H1 (cell line): ENCODE measurements at regions not wholly inside any gene's neighbourhood (a gene's known extent, or its start where the extent isn't known, plus 50 kb on each side); places are given as distances from the start of the nearest gene placed in this dataset.

ENCODE experiments used
- CTCF ChIA-PET: fragments of 300-600 bp; sonication (Branson Sonifier 250); formaldehyde crosslinking; loops from one replicate; lab custom pipeline; 2021; ENCODE audit not compliant: partially characterized antibody; lab: Charles Lee
- POLR2A ChIA-PET: fragments of 300-600 bp; sonication (Branson Sonifier 250); formaldehyde crosslinking; loops from one replicate; lab custom pipeline; 2021; ENCODE audit warnings: inconsistent platforms; ENCODE audit not compliant: partially characterized antibody; lab: Charles Lee
- DNase-seq, 2 experiments: peaks; one replicate each; pipeline versions ENCODE4 v3.0.0 to v3.0.0-alpha.2; 2010 to 2022; ENCODE audit warnings: low spot score in 2 of 2, low read depth in 1 of 2, mixed read lengths in 1 of 2
- FAIRE-seq: peaks from 2 replicates; lab custom pipeline; 2011; peaks lifted over from hg19 to GRCh38; lab: Jason Lieb, UNC
- H2AFZ ChIP-seq: 2 replicates; pipeline ENCODE4 v1.8.1; 2012; ENCODE audit warnings: low read length, inconsistent platforms
- H2AK5ac ChIP-seq: 2 replicates; pipeline ENCODE4 v1.6.1; 2013; ENCODE audit warnings: low read depth, low read length
- H2BK120ac ChIP-seq: replicated peaks from 2 replicates; pipeline ENCODE3; 2013; ENCODE audit warnings: low read depth, low read length, inconsistent platforms
- H2BK12ac ChIP-seq: 2 replicates; pipeline ENCODE4 v1.6.1; 2013; ENCODE audit warnings: low read depth, low read length
- H2BK15ac ChIP-seq: 2 replicates; pipeline ENCODE4 v1.6.1; 2013; ENCODE audit warnings: low read length
- H2BK20ac ChIP-seq: 2 replicates; pipeline ENCODE4 v1.6.1; 2013; ENCODE audit warnings: low read length
- H2BK5ac ChIP-seq: 2 replicates; pipeline ENCODE4 v1.6.1; 2013; ENCODE audit warnings: low read depth, low read length
- H3K14ac ChIP-seq: 2 replicates; pipeline ENCODE4 v1.6.1; 2013; ENCODE audit warnings: inconsistent platforms; ENCODE audit not compliant: insufficient read length
- H3K18ac ChIP-seq: 2 replicates; pipeline ENCODE4 v1.6.1; 2013; ENCODE audit warnings: low read length; ENCODE audit errors: extremely low read depth
- H3K23ac ChIP-seq: 2 replicates; pipeline ENCODE4 v1.6.1; 2013; ENCODE audit warnings: inconsistent platforms; ENCODE audit not compliant: insufficient read length
- H3K23me2 ChIP-seq: 2 replicates; pipeline ENCODE4 v1.6.1; 2013; ENCODE audit warnings: low read depth, low read length
- H3K27ac ChIP-seq: 2 replicates; pipeline ENCODE4 v1.6.1; 2011; ENCODE audit warnings: low read depth, low read length, inconsistent platforms
- H3K27me3 ChIP-seq, 4 experiments: replicated peaks in 1 of 4; 1 replicate in 1 of 4; 2 replicates in 3 of 4; pipeline versions ENCODE4 v1.6.1 to v1.8.1; 2011 to 2013; ENCODE audit warnings: low read length in 3 of 4, mild to moderate bottlenecking in 3 of 4, inconsistent platforms in 2 of 4, mixed read lengths in 2 of 4, moderate library complexity in 1 of 4; ENCODE audit not compliant: control insufficient read depth in 3 of 4, insufficient read depth in 3 of 4; ENCODE audit errors: extremely low read depth in 1 of 4
- H3K36me3 ChIP-seq, 4 experiments: 2 replicates each; pipeline versions ENCODE4 v1.6.1 to v1.8.1; 2011 to 2013; ENCODE audit warnings: mild to moderate bottlenecking in 4 of 4, low read length in 3 of 4, moderate library complexity in 2 of 4, control low read depth in 1 of 4, inconsistent platforms in 1 of 4; ENCODE audit not compliant: insufficient read depth in 4 of 4, control insufficient read depth in 2 of 4
- H3K4ac ChIP-seq: replicated peaks from 2 replicates; pipeline ENCODE3; 2013; ENCODE audit warnings: low read length, low read depth, mixed read lengths, inconsistent platforms; ENCODE audit not compliant: insufficient read length
- H3K4me1 ChIP-seq, 4 experiments: replicated peaks in 1 of 4; 1 replicate in 1 of 4; 2 replicates in 3 of 4; pipeline versions ENCODE4 v1.6.1 to v1.8.1; 2011 to 2013; ENCODE audit warnings: low read length in 3 of 4, inconsistent platforms in 2 of 4, mixed read lengths in 1 of 4; ENCODE audit not compliant: insufficient read depth in 4 of 4, control insufficient read depth in 3 of 4
- H3K4me2 ChIP-seq, 2 experiments: 2 replicates each; pipeline versions ENCODE4 v1.6.1 to v1.8.1; 2011 to 2013; ENCODE audit warnings: low read depth in 2 of 2, low read length in 2 of 2, control low read depth in 1 of 2, inconsistent platforms in 1 of 2, mild to moderate bottlenecking in 1 of 2; ENCODE audit not compliant: insufficient read depth in 1 of 2
- H3K4me3 ChIP-seq, 4 experiments: fragments of 200-600, 300-600 bp in 1 of 4; sonication (generic), shearing (Covaris generic), sonication (Bioruptor Twin) in 1 of 4; 2 replicates each; pipeline versions ENCODE4 v1.5.1 to v1.8.1; 2011 to 2016; ENCODE audit warnings: low read length in 4 of 4, low read depth in 3 of 4, control low read depth in 2 of 4, inconsistent platforms in 2 of 4, mild to moderate bottlenecking in 2 of 4, mixed read lengths in 1 of 4, moderate library complexity in 1 of 4; ENCODE audit not compliant: insufficient read depth in 2 of 4; ENCODE audit errors: extremely low read depth in 1 of 4
- H3K56ac ChIP-seq: replicated peaks from 2 replicates; pipeline ENCODE3; 2013; ENCODE audit warnings: low read depth, mild to moderate bottlenecking, mixed read lengths, low read length, inconsistent platforms; ENCODE audit not compliant: insufficient read length
- H3K79me1 ChIP-seq: 2 replicates; pipeline ENCODE4 v1.6.1; 2013; ENCODE audit warnings: low read depth, low read length, control low read depth
- H3K79me2 ChIP-seq, 2 experiments: 2 replicates each; pipeline versions ENCODE4 v1.6.1 to v1.8.1; 2012 to 2013; ENCODE audit warnings: low read length in 2 of 2, mild to moderate bottlenecking in 2 of 2, inconsistent platforms in 1 of 2; ENCODE audit not compliant: insufficient read depth in 2 of 2, control insufficient read depth in 1 of 2
- H3K9ac ChIP-seq, 4 experiments: replicated peaks in 1 of 4; 1 replicate in 1 of 4; 2 replicates in 3 of 4; pipeline versions ENCODE4 v1.6.1 to v1.8.1; 2011 to 2013; ENCODE audit warnings: low read depth in 3 of 4, low read length in 3 of 4, control low read depth in 2 of 4, mild to moderate bottlenecking in 2 of 4, moderate library complexity in 2 of 4, inconsistent platforms in 1 of 4; ENCODE audit errors: extremely low read depth in 1 of 4
- H3K9me3 ChIP-seq, 2 experiments: 2 replicates each; pipeline versions ENCODE4 v1.6.1 to v1.8.1; 2012 to 2013; ENCODE audit warnings: mild to moderate bottlenecking in 2 of 2, moderate library complexity in 2 of 2, control low read depth in 1 of 2, inconsistent platforms in 1 of 2, low read depth in 1 of 2, low read length in 1 of 2, mixed read lengths in 1 of 2; ENCODE audit not compliant: insufficient read depth in 2 of 2
- H4K20me1 ChIP-seq, 2 experiments: replicated peaks in 1 of 2; 2 replicates each; pipeline versions ENCODE3 to v1.8.1; 2011 to 2013; ENCODE audit warnings: inconsistent platforms in 2 of 2, low read length in 2 of 2, mild to moderate bottlenecking in 1 of 2; ENCODE audit not compliant: insufficient read depth in 2 of 2, control insufficient read depth in 1 of 2
- H4K5ac ChIP-seq: 2 replicates; pipeline ENCODE4 v1.6.1; 2013; ENCODE audit warnings: low read length, low read depth, mixed read lengths, inconsistent platforms; ENCODE audit not compliant: insufficient read length
- H4K8ac ChIP-seq: 2 replicates; pipeline ENCODE4 v1.8.0; 2013; ENCODE audit warnings: mild to moderate bottlenecking, moderate library complexity, low read length, inconsistent platforms; ENCODE audit not compliant: insufficient read depth; ENCODE audit errors: extremely low read depth
- H4K91ac ChIP-seq: replicated peaks from 2 replicates; pipeline ENCODE3; 2013; ENCODE audit warnings: low read length, mixed read lengths, inconsistent platforms; ENCODE audit not compliant: insufficient read length
- CBX8 ChIP-seq: fragments of 300-800, 300-1000 bp; sonication (generic); IDR thresholded peaks from 2 replicates; pipeline ENCODE4 v1.7.1; 2016; ENCODE audit warnings: low read depth, low read length, borderline replicate concordance
- MAFK ChIP-seq: IDR thresholded peaks from 2 replicates; pipeline ENCODE4 v1.6.1; 2012; ENCODE audit warnings: low read depth, mild to moderate bottlenecking, improper control_type of control experiment, low read length
- PHF8 ChIP-seq: fragments of 200-600 bp; sonication (generic); conservative IDR thresholded peaks from 2 replicates; pipeline ENCODE4 v1.7.1; 2012; ENCODE audit warnings: low read depth, mild to moderate bottlenecking, inconsistent platforms, low read length, moderate library complexity
- RAD21 ChIP-seq, 2 experiments: IDR thresholded peaks in 1 of 2; conservative IDR thresholded peaks in 1 of 2; 2 replicates each; pipeline ENCODE4 v1.6.1; 2011; ENCODE audit warnings: low read depth in 2 of 2, low read length in 2 of 2, improper control_type of control experiment in 1 of 2, inconsistent platforms in 1 of 2, mild to moderate bottlenecking in 1 of 2, moderate library complexity in 1 of 2
- SIN3A ChIP-seq, 2 experiments: IDR thresholded peaks in 1 of 2; conservative IDR thresholded peaks in 1 of 2; 2 replicates each; pipeline ENCODE4 v1.6.1; 2011 to 2012; ENCODE audit warnings: low read length in 2 of 2, improper control_type of control experiment in 1 of 2, low read depth in 1 of 2, mild to moderate bottlenecking in 1 of 2
- SIX5 ChIP-seq: IDR thresholded peaks from 2 replicates; pipeline ENCODE4 v1.6.1; 2011; ENCODE audit warnings: mild to moderate bottlenecking, low read depth, low read length
- WGBS, 2 experiments: shearing (Covaris generic) in 1 of 2; methylation state at CpG; one replicate each; pipeline versions ENCODE4 v1.1.6 to v1.1.7; 2013 to 2015; ENCODE audit warnings: low lambda C conversion rate in 2 of 2, mixed read lengths in 2 of 2, inconsistent platforms in 1 of 2, low coverage in 1 of 2, missing lambda C conversion rate in 1 of 2; ENCODE audit not compliant: insufficient replicate concordance in 2 of 2, insufficient coverage in 1 of 2, insufficient read length in 1 of 2; ENCODE audit errors: extremely low coverage in 1 of 2, missing lambda C conversion rate in 1 of 2; 5-methylcytosine and 5-hydroxymethylcytosine counted together
- TF ChIP-seq, protein P1 (sequence below): IDR thresholded peaks from 2 replicates; pipeline ENCODE4 v1.6.1; 2011; ENCODE audit warnings: low read depth, mild to moderate bottlenecking, low read length; ENCODE audit not compliant: insufficient read depth

DNA sequence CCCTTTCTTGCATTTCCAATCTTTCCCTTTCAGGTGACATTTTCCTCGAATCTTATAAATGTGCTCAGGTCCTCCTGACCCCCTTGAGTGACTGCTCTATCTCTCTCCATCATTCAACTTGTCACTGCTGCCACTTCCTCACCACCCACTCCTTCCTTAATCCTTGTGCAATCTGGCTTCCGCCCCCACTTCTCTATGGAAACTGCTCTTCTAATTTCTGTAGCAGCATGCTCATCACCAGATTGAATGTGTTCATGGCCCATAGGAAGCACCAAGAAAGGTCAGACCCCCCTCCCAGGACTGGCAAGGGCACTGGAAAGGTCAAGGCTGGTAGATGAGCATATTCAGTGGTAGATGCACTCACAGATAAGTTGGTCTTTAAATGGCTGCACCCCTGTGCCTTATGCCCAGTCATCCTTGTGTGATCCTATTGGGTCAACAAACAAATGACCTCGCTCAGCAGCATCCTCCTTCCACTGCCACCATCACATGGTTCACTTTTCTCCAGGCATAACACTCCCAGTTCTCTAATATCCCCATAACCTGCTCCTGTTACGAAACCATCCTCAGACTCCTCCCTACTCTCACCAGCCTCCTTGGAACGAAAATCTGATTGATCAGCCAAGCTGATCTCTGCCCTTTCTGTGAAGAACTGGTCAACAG is 288.5 kb upstream of the POU3F1 start:
- POLR2A ChIA-PET = no interaction called here
- TF ChIP-seq CBX8 (no peak), MAFK (no peak), SIX5 (no peak), RAD21 (IDR thresholded peaks at IDR 0.05 in 1 of 2, conservative IDR thresholded peaks at IDR 0.05 in 1 of 2; ENCODE audit: low read depth in 2 of 2, low read length in 2 of 2) (no peak), PHF8 (no peak), SIN3A (conservative IDR thresholded peaks at IDR 0.05 in 1 of 2, IDR thresholded peaks at IDR 0.05 in 1 of 2; ENCODE audit: low read depth in 1 of 2, low read length in 2 of 2) (no peak)
- TF ChIP-seq, protein P1, sequence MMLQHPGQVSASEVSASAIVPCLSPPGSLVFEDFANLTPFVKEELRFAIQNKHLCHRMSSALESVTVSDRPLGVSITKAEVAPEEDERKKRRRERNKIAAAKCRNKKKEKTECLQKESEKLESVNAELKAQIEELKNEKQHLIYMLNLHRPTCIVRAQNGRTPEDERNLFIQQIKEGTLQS = no peak
- CTCF ChIA-PET = no interaction called here
- H3K18ac ChIP-seq = no peak overlapping the region
- H3K27ac ChIP-seq = no peak overlapping the region
- H3K14ac ChIP-seq = no peak overlapping the region
- no peak overlapping the region for H3K23ac ChIP-seq
- H2BK15ac ChIP-seq = no peak overlapping the region
- no peaks in the 10 kb centered on the region; the same call in 1 of the 2 replicates for H3K23me2 ChIP-seq
- H2AFZ ChIP-seq = no peak overlapping the region
- no peak overlapping the region for H4K91ac ChIP-seq
- no peak overlapping the region for H3K4ac ChIP-seq
- peak overlapping the region; percentile 23; the same call in 1 of the 2 replicates for H2BK20ac ChIP-seq
- no peaks in the 10 kb centered on the region for H3K9me3 ChIP-seq
- no peak overlapping the region for H2BK5ac ChIP-seq
- H3K27me3 ChIP-seq = no peaks in the 10 kb centered on the region; a peak in 1 of 7 replicates
- no peak overlapping the region for H2BK12ac ChIP-seq
- H3K4me3 ChIP-seq = no peak overlapping the region
- no peak overlapping the region for H4K8ac ChIP-seq
- H3K36me3 ChIP-seq = no peaks in the 10 kb centered on the region
- WGBS, 2 experiments = 69% methylated on average over 5 of the region's 5 CpGs; no CpG with 5 or more reads in 1 of the 2 experiments
- DNase-seq (no peak), FAIRE-seq (no peak)
- H2AK5ac ChIP-seq = no peak overlapping the region
- H3K79me1 ChIP-seq = no peaks in the 10 kb centered on the region
- H2BK120ac ChIP-seq = no peak overlapping the region
- H3K4me1 ChIP-seq = peaks cover 2 to 11% (median 5%) of the 10 kb centered on the region in 4 experiments; a peak in 5 of 7 replicates
- H3K79me2 ChIP-seq = no peaks in the 10 kb centered on the region
- H3K4me2 ChIP-seq = no peak overlapping the region
- H4K20me1 ChIP-seq = no peaks in the 10 kb centered on the region
- no peak overlapping the region for H3K9ac ChIP-seq
- H4K5ac ChIP-seq = no peak overlapping the region
- H3K56ac ChIP-seq = no peak overlapping the region
